CD4-positive, CD25-positive, alpha-beta regulatory T cell (primary cell): ENCODE measurements at regions not wholly inside any gene's neighbourhood (a gene's known extent, or its start where the extent isn't known, plus 50 kb on each side); places are given as distances from the start of the nearest gene placed in this dataset.

Experiments used
- ATAC-seq, 2 donors: fragments of 150-1000 bp; cut with Tn5 transposase; one replicate each; pipeline ENCODE4 v1.10.0; 2021; ENCODE audit warnings: low read depth in 2 of 2, moderate number of reproducible peaks in 2 of 2, moderate library complexity in 1 of 2
- DNase-seq, 3 donors: peaks; one replicate each; pipeline versions ENCODE4 v3.0.0 to v3.0.0-alpha.2; 2012 to 2022; ENCODE audit warnings: mixed read lengths in 1 of 3
- H3K27ac ChIP-seq: one replicate; pipeline ENCODE4 v1.7.0; 2013; ENCODE audit warnings: mild to moderate bottlenecking, low read length; ENCODE audit not compliant: insufficient read depth, poor library complexity, severe bottlenecking
- H3K27me3 ChIP-seq: one replicate; pipeline ENCODE4 v1.7.0; 2013; ENCODE audit warnings: low read length; ENCODE audit not compliant: control insufficient read depth, insufficient read depth
- H3K36me3 ChIP-seq: one replicate; pipeline ENCODE4 v1.7.0; 2013; ENCODE audit warnings: mild to moderate bottlenecking, low read length, moderate library complexity; ENCODE audit not compliant: control insufficient read depth, insufficient read depth
- H3K4me1 ChIP-seq: 2 replicates; pipeline ENCODE4 v1.7.0; 2013; ENCODE audit warnings: mild to moderate bottlenecking, low read length; ENCODE audit not compliant: insufficient read depth, control insufficient read depth, poor library complexity, severe bottlenecking
- H3K4me3 ChIP-seq: one replicate; pipeline ENCODE4 v1.7.0; 2013; ENCODE audit warnings: low read depth, mild to moderate bottlenecking, low read length, moderate library complexity
- H3K9me3 ChIP-seq, 2 experiments: 1 replicate in 1 of 2; 2 replicates in 1 of 2; pipeline ENCODE4 v1.7.0; 2013; ENCODE audit warnings: low read length in 2 of 2, mild to moderate bottlenecking in 1 of 2, moderate library complexity in 1 of 2; ENCODE audit not compliant: control insufficient read depth in 2 of 2
- H3K27ac Mint-ChIP-seq, 3 donors: one replicate each; pipeline ENCODE4 v1.8.0; 2020 to 2022; ENCODE audit warnings: mild to moderate bottlenecking in 3 of 3, mixed read lengths in 3 of 3, moderate library complexity in 2 of 3
- H3K27me3 Mint-ChIP-seq: one replicate; pipeline ENCODE4 v1.8.0; 2022; ENCODE audit warnings: mild to moderate bottlenecking, mixed read lengths
- H3K36me3 Mint-ChIP-seq: one replicate; pipeline ENCODE4 v1.8.0; 2020; ENCODE audit warnings: mixed read lengths
- H3K4me1 Mint-ChIP-seq, 4 donors: one replicate each; pipeline ENCODE4 v1.8.0; 2020 to 2022; ENCODE audit warnings: mixed read lengths in 4 of 4, mild to moderate bottlenecking in 1 of 4
- H3K4me3 Mint-ChIP-seq, 4 donors: one replicate each; pipeline ENCODE4 v1.8.0; 2020 to 2022; ENCODE audit warnings: mild to moderate bottlenecking in 4 of 4, mixed read lengths in 4 of 4, moderate library complexity in 3 of 4
- H3K9me3 Mint-ChIP-seq, 7 donors: one replicate each; pipeline ENCODE4 v1.8.0; 2020 to 2022; ENCODE audit warnings: mixed read lengths in 7 of 7, mild to moderate bottlenecking in 3 of 7, moderate library complexity in 2 of 7

DNA sequence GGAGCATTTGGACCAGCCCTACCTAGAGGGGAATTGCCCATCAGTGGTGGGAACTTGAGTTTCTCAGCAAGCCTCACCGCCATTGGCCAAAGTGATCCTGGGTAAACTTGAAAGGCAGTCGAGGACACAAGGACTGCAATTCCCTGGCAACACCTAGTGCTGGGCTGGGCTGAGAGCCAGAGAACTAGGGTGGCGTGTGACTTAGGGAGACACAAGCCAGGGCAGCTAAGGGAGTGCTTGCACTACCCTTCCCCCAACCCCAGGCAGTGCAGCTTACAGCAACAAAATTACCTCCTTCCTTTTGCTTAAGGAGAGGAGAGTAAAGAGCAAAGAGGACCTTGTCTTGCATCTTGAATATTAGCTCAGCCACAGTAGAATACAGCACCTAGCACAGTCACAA lies 176.9 kb upstream of the PRMT6 start:
- Histone ChIP-seq H3K4me3 (no peak overlapping the region), H3K9me3 (no peaks in the 10 kb centered on the region), H3K4me1 (no peaks in the 10 kb centered on the region), H3K27me3 (no peaks in the 10 kb centered on the region), H3K36me3 (no peaks in the 10 kb centered on the region), H3K27ac (no peak overlapping the region)
- ATAC-seq = no peak
- H3K9me3 Mint-ChIP-seq = peaks cover 0 to 6% (median 2%) of the 10 kb centered on the region in 7 donors
- DNase-seq = no peak
- no peaks in the 10 kb centered on the region for H3K27me3 Mint-ChIP-seq
- H3K27ac Mint-ChIP-seq = no peak overlapping the region
- no peak overlapping the region for H3K4me3 Mint-ChIP-seq
- no peaks in the 10 kb centered on the region for H3K4me1 Mint-ChIP-seq
- no peaks in the 10 kb centered on the region for H3K36me3 Mint-ChIP-seq

DNA sequence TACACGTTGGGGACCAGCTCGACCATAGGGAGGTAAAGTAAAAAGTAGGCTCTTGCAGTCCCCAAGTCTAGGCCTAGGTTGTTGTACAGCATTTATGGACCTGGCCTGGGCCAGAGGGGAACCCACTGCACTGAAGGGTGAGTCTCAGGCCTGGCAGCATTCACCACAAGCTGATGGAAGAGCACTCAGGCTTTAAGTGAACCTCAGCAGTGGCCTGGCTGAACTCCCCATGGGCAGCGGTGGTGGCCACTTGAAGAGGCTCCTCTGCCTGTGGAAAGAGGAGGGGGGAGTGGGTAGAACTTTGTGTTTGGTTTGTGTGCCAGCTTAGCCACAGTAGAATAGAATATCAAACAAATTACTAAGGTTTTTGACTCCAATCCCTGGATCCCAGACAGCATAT lies 176.2 kb upstream of the PRMT6 start:
- ATAC-seq (no peak), DNase-seq (no peak)
- H3K4me3 ChIP-seq = no peak overlapping the region
- no peaks in the 10 kb centered on the region for H3K36me3 ChIP-seq
- Mint-ChIP-seq H3K27me3 (no peaks in the 10 kb centered on the region), H3K36me3 (no peaks in the 10 kb centered on the region), H3K9me3 (peaks cover 0 to 4% (median 2%) of the 10 kb centered on the region in 7 donors), H3K4me1 (no peaks in the 10 kb centered on the region), H3K4me3 (no peak overlapping the region), H3K27ac (no peak overlapping the region)
- no peaks in the 10 kb centered on the region for H3K9me3 ChIP-seq
- no peak overlapping the region for H3K27ac ChIP-seq
- no peaks in the 10 kb centered on the region for H3K27me3 ChIP-seq
- H3K4me1 ChIP-seq = no peaks in the 10 kb centered on the region

DNA sequence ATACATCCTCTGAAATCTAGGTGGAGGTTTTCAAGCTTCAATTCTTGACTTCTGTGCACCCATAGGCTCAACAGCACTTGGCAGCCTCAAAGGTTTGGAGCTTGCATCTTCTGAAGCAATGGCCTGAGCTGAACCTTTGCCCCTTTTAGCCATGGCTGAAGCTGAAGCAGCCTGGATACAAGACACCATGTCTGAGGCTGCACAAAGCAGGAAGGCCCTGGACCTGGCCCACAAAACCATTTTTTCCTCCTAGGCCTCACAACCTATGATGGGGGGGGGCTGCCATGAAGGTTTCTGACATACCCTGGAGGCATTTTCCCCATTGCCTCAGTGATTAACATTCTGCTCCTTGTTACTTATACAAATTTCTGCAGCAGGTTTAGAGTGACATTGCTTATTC lies 173.3 kb upstream of the PRMT6 start:
- peaks cover 0 to 7% (median 1%) of the 10 kb centered on the region in 7 donors for H3K9me3 Mint-ChIP-seq
- H3K4me1 Mint-ChIP-seq = no peaks in the 10 kb centered on the region
- no peak overlapping the region for H3K27ac Mint-ChIP-seq
- H3K36me3 Mint-ChIP-seq = no peaks in the 10 kb centered on the region
- no peak overlapping the region for H3K27ac ChIP-seq
- no peaks in the 10 kb centered on the region for H3K36me3 ChIP-seq
- H3K4me1 ChIP-seq = no peaks in the 10 kb centered on the region
- H3K27me3 Mint-ChIP-seq = no peaks in the 10 kb centered on the region
- no peak for ATAC-seq
- H3K9me3 ChIP-seq = no peaks in the 10 kb centered on the region
- H3K4me3 ChIP-seq = no peak overlapping the region
- H3K4me3 Mint-ChIP-seq = no peak overlapping the region
- DNase-seq = no peak
- no peaks in the 10 kb centered on the region for H3K27me3 ChIP-seq

- Histone ChIP-seq H3K9me3 (no peaks in the 10 kb centered on the region), H3K4me1 (no peaks in the 10 kb centered on the region), H3K27me3 (no peaks in the 10 kb centered on the region), H3K27ac (no peak overlapping the region), H3K4me3 (no peak overlapping the region), H3K36me3 (no peaks in the 10 kb centered on the region)
- Mint-ChIP-seq H3K27me3 (no peaks in the 10 kb centered on the region), H3K9me3 (peaks cover 0 to 7% (median 3%) of the 10 kb centered on the region in 7 donors), H3K4me3 (no peak overlapping the region), H3K4me1 (no peaks in the 10 kb centered on the region), H3K36me3 (no peaks in the 10 kb centered on the region), H3K27ac (no peak overlapping the region)
- no peak for ATAC-seq
- no peak for DNase-seq
Measured at GRCh38 chr1:106889059-106889458, 167.4 kb upstream of the PRMT6 start.

DNA sequence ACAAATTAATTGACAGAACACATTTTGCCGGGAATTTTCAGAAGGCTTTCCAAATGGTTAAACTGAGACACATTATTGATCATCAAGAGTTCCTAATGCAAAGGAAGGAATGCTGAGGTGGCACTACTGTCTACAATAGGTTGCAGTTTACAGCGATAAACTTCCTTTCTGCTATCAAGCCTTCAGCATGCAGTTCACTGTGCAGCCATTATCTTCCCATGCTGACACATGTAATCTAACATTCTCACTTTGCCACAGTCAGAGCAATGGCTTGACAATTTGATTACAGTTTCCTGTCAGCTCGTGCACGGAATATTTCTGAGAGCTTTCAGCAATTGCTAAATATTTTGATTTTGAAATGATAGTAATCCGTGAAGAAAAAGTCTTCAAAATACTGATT lies 166.9 kb upstream of the PRMT6 start:
- H3K4me1 Mint-ChIP-seq = no peaks in the 10 kb centered on the region
- Histone ChIP-seq H3K4me3 (no peak overlapping the region), H3K27ac (no peak overlapping the region), H3K27me3 (no peaks in the 10 kb centered on the region), H3K4me1 (no peaks in the 10 kb centered on the region), H3K9me3 (no peaks in the 10 kb centered on the region), H3K36me3 (no peaks in the 10 kb centered on the region)
- no peaks in the 10 kb centered on the region for H3K27me3 Mint-ChIP-seq
- no peak overlapping the region for H3K27ac Mint-ChIP-seq
- H3K9me3 Mint-ChIP-seq = peaks cover 0 to 7% (median 3%) of the 10 kb centered on the region in 7 donors
- H3K4me3 Mint-ChIP-seq = no peak overlapping the region
- ATAC-seq = no peak
- no peak for DNase-seq
- H3K36me3 Mint-ChIP-seq = no peaks in the 10 kb centered on the region

GRCh38 chr1:106897976-106898375 lies 158.5 kb upstream of the PRMT6 start:
- H3K4me1 Mint-ChIP-seq = no peaks in the 10 kb centered on the region
- Histone ChIP-seq H3K36me3 (no peaks in the 10 kb centered on the region), H3K4me1 (no peaks in the 10 kb centered on the region), H3K27ac (no peak overlapping the region), H3K4me3 (no peak overlapping the region), H3K27me3 (no peaks in the 10 kb centered on the region), H3K9me3 (no peaks in the 10 kb centered on the region)
- no peak for ATAC-seq
- H3K4me3 Mint-ChIP-seq = no peak overlapping the region
- H3K27me3 Mint-ChIP-seq = no peaks in the 10 kb centered on the region
- DNase-seq = no peak
- no peaks in the 10 kb centered on the region for H3K36me3 Mint-ChIP-seq
- peaks cover 0 to 7% (median 3%) of the 10 kb centered on the region in 7 donors for H3K9me3 Mint-ChIP-seq
- H3K27ac Mint-ChIP-seq = no peak overlapping the region

DNA sequence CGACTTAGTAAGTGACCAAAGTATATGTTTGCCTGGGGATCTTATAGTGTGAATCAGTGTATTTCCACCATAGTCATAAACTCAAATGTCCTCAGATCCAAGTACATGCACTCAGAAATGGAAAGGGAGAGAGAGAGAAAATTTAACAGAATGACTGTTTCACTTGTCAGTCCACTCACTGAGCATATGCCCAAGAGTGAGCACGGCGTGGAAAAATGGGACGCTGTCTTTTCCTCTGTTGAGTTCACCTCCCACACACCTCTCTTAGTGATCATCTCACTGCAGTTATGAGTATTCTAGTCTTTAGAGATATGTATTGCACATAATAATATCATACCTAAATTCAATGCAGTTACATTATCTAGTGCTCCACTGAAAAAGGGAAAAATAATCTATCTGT lies 156.8 kb upstream of the PRMT6 start:
- Mint-ChIP-seq H3K4me3 (no peak overlapping the region), H3K36me3 (no peaks in the 10 kb centered on the region), H3K9me3 (peaks cover 0 to 5% (median 2%) of the 10 kb centered on the region in 7 donors), H3K27ac (no peak overlapping the region), H3K27me3 (no peaks in the 10 kb centered on the region), H3K4me1 (no peaks in the 10 kb centered on the region)
- Histone ChIP-seq H3K27me3 (no peaks in the 10 kb centered on the region), H3K4me3 (no peak overlapping the region), H3K36me3 (no peaks in the 10 kb centered on the region), H3K27ac (no peak overlapping the region), H3K4me1 (no peaks in the 10 kb centered on the region), H3K9me3 (no peaks in the 10 kb centered on the region)
- DNase-seq (no peak), ATAC-seq (no peak)

DNA sequence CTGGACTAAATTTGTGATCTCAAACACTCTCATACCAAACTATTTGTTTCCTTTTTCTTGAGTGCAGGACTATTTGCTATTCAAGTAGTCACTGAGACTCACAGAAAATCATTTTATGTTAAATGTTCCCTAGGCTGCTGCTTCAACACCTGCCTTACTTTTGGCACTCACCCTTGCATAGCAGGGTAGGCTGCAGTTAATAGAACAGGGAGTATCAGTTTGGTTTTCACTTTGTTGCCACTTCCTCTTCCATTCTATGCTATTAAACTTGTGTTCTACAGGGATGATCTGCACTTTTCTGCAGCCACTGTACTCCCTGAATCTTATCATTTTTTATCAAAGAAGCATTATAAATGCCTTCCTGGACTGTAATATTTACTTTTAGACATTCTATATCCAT lies 148.7 kb upstream of the PRMT6 start:
- ATAC-seq = no peak
- peaks cover 0 to 15% (median 2%) of the 10 kb centered on the region in 7 donors for H3K9me3 Mint-ChIP-seq
- no peak overlapping the region for H3K27ac Mint-ChIP-seq
- Histone ChIP-seq H3K36me3 (no peaks in the 10 kb centered on the region), H3K4me3 (no peak overlapping the region), H3K4me1 (no peaks in the 10 kb centered on the region), H3K27me3 (no peaks in the 10 kb centered on the region), H3K27ac (no peak overlapping the region), H3K9me3 (no peaks in the 10 kb centered on the region)
- H3K4me3 Mint-ChIP-seq = no peak overlapping the region
- H3K4me1 Mint-ChIP-seq = no peaks in the 10 kb centered on the region
- no peaks in the 10 kb centered on the region for H3K27me3 Mint-ChIP-seq
- DNase-seq = no peak
- no peaks in the 10 kb centered on the region for H3K36me3 Mint-ChIP-seq
